LNCaP clone FGC (cell line): ENCODE measurements at regions not wholly inside any gene's neighbourhood (a gene's known extent, or its start where the extent isn't known, plus 50 kb on each side); places are given as distances from the start of the nearest gene placed in this dataset.

Experiments
- DNase-seq: peaks from one replicate; pipeline ENCODE4 v3.0.0-alpha.2; 2011; ENCODE audit warnings: low read depth
- H3K4me3 ChIP-seq: 2 replicates; pipeline ENCODE4 v1.5.1; 2011; ENCODE audit warnings: mild to moderate bottlenecking, low read depth, low read length, control low read depth
- CTCF ChIP-seq: IDR thresholded peaks from 2 replicates; pipeline ENCODE4 v1.5.1; 2012; ENCODE audit warnings: mild to moderate bottlenecking; ENCODE audit not compliant: control insufficient read depth, insufficient read depth; ENCODE audit errors: extremely low read depth

GRCh38 chr16:6495486-6496210 lies 837.0 kb upstream of the RBFOX1 start:
- no peak overlapping the region for H3K4me3 ChIP-seq
- DNase-seq: no peak
- TF ChIP-seq CTCF: no peak

- H3K4me3 ChIP-seq: no peak overlapping the region
- DNase-seq: no peak
- TF ChIP-seq CTCF: no peak
These were observed 837.9 kb upstream of the RBFOX1 start for GRCh38 chr16:6494716-6495115.

GRCh38 chr16:6493555-6493954 lies 839.1 kb upstream of the RBFOX1 start:
- no peak for DNase-seq
- no peak overlapping the region for H3K4me3 ChIP-seq
- TF ChIP-seq CTCF: no peak

- no peak for DNase-seq
- no peak for TF ChIP-seq CTCF
- no peak overlapping the region for H3K4me3 ChIP-seq
These were observed 839.9 kb upstream of the RBFOX1 start for GRCh38 chr16:6492742-6493141.

- no peak overlapping the region for H3K4me3 ChIP-seq
- no peak for DNase-seq
- no peak for TF ChIP-seq CTCF
These were observed 847.7 kb upstream of the RBFOX1 start for GRCh38 chr16:6484935-6485334.

- H3K4me3 ChIP-seq: no peak overlapping the region
- DNase-seq: no peak
- no peak for TF ChIP-seq CTCF
These were observed 848.6 kb upstream of the RBFOX1 start for GRCh38 chr16:6484081-6484480.

- no peak overlapping the region for H3K4me3 ChIP-seq
- TF ChIP-seq CTCF: no peak
- DNase-seq: no peak
These were observed 849.1 kb upstream of the RBFOX1 start for GRCh38 chr16:6483469-6484033.
